ENCODE measurements at regions not wholly inside any gene's neighbourhood (a gene's known extent, or its start where the extent isn't known, plus 50 kb on each side); places are given as distances from the start of the nearest gene placed in this dataset.

GRCh38 chr20:6882561-6883291, 115.2 kb downstream of the BMP2 start:
- intact Hi-C loops (cut with DNase I) = no loop called here
- no peak for DNase-seq (ENCODE audit: low spot score)

GRCh38 chr20:6884114-6884513, 116.6 kb downstream of the BMP2 start:
- intact Hi-C loops (cut with DNase I) = no loop called here
- DNase-seq (ENCODE audit: low spot score) = no peak

GRCh38 chr20:6886065-6886729, 118.7 kb downstream of the BMP2 start:
- no peak for DNase-seq (ENCODE audit: low spot score)
- intact Hi-C loops (cut with DNase I) = no loop called here

DNA sequence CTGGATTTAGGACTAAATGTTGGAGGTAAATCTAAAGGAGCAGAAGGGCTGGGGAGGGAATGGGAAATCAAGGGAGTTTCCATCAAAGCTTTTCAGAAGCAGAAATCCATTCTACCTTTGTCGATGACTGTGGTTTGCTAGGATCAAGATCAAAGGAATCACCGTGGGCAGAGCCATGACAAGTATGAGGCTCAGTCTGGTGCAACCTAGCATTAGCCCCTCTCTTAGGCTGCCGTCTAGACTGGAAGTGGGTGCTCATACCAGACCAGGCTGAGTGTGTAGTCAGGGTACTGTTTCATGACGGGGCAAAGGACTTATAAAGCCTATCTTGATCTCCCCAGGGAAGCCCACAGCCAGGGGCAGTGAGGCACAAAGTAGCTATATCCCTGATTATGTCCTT, 120.5 kb downstream of the BMP2 start:
- no peak for DNase-seq (ENCODE audit: low spot score)
- intact Hi-C loops (cut with DNase I) = no loop called here

DNA sequence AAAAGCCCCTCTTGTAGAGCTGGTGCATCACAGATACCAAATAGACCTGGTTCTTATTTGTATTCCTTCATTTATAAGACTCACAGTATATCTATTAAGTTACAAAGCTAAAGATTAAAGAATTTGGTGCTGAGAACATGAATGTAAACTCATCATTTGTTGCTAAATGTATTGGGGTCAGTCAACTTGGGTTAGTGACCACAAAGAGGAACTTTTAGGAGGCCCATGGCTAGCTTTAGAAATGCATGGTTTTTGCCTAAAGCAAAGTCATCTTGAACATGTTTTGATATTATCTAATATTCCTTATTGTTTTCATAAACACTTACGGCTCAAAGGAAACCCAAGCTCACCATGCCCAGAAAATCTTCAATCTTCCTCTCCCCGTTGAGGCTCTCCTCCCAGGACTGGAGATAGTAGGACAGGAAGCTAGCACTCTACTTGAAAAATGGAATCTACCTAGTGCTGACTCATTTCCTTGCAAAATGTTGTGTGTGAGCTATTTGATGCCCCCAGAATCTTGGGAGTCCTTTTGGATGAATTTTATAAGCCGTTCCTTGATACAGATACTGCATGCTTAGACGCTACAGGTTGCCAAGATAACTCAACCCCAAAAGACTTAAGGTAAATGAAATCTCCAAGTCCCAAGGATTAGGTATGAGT, 121.4 kb downstream of the BMP2 start:
- no peak for DNase-seq (ENCODE audit: low spot score)
- intact Hi-C loops (cut with DNase I) = no loop called here

DNA sequence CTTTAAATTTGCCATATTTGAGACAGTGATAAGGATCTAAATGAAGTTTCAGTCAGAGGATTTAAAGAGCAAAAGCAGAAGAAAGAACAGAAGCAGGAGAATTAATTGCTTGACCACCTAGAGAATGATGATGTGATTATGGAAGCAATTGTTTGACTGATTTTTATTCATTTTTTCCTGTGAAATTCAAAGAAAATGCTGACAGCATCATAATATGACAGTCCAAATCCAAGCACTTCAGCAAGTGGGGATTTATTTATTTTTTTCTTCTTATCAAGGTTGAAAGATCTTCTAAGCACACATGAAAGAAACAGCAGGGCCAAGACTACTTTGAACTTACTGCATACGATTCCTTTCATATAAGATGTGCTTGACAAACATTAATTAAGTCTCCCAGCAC, 125.2 kb downstream of the BMP2 start:
- intact Hi-C loops (cut with DNase I) = no loop called here
- no peak for DNase-seq (ENCODE audit: low spot score)

DNA sequence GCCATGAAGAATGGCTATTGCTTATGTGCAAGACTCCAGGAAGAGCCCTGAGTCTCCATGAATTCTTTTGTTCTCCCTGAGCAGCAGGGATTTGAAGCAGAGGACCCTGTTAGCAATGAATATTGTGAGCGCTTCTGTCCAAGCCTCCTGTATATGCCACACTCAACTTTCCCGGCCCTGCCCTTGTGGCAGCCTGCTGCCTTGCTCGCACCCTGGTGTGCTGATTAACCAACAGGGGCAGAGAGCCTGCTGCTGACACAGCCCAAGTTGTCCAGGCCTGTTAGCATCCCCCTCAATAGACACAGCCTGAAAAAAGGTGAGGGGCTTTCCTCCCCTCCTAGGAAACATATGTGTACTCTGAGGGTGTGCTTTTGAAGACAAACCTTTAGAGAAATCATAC, 131.4 kb downstream of the BMP2 start:
- intact Hi-C loops (cut with DNase I) = no loop called here
- DNase-seq (ENCODE audit: low spot score) = no peak

- intact Hi-C loops (cut with DNase I) = no loop called here
- no peak for DNase-seq (ENCODE audit: low spot score)
Observed at GRCh38 chr20:6906871-6907270, 139.4 kb downstream of the BMP2 start.

- no peak for DNase-seq (ENCODE audit: low spot score)
- intact Hi-C loops (cut with DNase I) = no loop called here
Observed at GRCh38 chr20:6908673-6909072, 141.2 kb downstream of the BMP2 start.

DNA sequence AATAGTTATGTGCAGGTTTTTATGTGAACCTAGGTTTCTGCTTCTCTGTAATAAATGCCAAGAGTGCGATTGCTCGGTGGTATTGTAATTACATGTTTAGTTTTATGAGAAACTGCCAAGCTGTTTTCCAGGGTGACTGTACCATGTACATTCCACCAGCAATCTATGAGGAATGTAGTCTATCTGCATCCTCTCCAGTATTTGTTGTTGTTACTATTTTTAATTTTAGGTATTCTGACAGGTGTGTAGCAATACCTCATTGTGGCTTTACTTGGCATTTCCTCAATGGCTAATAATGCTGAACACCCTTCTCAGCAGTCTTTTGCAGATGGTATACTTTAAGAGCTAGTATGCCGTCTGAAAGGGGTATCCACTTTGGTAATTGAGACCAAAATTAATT, 142.1 kb downstream of the BMP2 start:
- DNase-seq (ENCODE audit: low spot score) = no peak
- intact Hi-C loops (cut with DNase I) = no loop called here

- intact Hi-C loops (cut with DNase I) = no loop called here
- DNase-seq (ENCODE audit: low spot score) = no peak
Observed at GRCh38 chr20:6914986-6915385, 147.5 kb downstream of the BMP2 start.

- DNase-seq (ENCODE audit: low spot score) = no peak
- intact Hi-C loops (cut with DNase I) = no loop called here
Observed at GRCh38 chr20:6916938-6917337, 149.5 kb downstream of the BMP2 start.

DNA sequence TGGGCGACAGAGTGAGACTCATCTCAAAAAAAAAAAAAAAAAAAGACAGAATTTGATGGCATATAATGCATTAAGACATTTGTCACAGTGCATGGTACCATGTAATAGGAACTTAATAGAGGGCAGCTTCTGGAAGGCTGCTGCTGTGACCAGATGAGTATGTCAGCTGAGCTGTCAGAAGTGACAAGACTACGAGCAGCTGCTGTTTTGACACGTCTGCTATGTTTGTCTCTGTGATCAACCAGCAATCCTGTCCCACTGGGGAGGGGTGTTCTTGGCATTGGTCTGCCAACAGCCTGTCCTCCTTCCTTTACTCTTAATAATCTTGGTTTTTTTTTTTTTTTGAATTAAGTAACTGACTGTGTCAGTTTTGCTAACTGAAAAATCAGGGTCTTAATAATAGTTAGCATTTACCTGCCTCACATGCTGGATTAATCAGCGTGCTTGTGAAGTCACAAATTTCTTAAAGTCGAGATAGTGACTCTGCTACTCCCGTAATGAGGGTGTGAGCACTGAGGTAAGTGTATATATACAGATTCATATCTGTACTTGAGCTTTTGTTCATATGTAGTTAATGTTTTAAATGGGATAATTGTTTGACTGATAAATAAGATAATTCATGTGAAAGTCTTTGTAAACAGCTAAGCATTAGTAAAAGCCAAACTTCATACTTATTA, 152.4 kb downstream of the BMP2 start:
- no peak for DNase-seq (ENCODE audit: low spot score)
- intact Hi-C loops (cut with DNase I) = no loop called here

DNA sequence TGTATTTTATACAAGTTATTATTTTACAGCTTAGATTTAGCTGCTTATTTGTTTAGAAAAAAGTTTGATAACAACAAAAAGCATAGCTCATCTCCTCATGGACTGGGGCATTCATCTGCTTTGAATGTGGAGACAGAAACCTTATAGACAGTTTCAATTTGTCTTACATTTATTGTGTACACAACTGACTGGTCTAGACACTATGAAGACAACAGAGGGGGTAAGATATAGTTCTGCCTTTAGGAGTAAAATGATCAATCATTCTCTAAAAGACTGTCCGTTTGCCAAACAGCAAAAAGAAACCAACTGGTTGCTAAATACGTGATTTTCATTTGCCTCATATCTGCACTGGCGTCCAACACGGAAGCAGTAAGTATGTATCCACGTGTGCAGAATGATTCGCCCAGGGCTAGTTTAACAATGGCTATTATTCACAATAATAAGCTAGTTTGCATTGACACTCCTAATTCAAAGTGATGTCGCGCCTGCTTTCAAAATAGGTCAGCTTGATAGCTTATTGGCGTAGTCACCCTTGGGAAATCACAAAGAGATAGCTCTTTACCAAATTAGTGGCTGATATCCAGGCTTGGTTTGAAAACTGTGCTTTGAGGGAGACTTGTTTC, 153.6 kb downstream of the BMP2 start:
- no peak for DNase-seq (ENCODE audit: low spot score)
- intact Hi-C loops (cut with DNase I) = no loop called here

DNA sequence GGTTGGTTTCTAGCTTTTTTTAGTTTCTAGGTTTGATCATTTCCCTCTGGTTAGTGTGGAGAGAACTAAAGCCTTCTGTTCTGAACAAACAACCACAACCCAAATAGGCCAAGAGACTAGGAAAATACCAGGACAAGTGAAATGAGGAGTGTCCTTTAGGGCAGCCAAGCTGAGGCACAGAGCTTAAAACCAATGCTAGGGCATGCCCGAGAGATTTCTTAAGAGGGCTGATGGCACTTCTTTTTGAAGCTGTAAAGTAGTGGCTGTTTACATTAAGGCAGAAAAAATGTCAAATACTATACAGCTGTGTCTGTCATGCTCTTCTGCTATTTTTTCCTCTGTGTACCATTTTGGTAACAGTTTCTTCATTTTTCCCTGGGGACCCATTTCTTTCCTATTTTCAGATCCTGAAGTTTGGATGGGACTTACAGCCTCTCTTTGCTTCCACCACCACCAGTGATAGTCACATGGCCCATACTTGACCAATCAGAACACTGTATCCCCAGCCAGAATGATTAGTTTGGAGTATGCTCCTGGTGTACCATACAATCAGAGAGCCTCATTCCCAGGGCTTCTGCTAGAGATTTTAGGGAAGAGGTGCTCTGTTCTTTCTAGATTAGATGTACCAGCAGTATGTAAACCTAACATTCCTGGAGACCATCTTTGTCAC, 154.4 kb downstream of the BMP2 start:
- intact Hi-C loops (cut with DNase I) = no loop called here
- no peak for DNase-seq (ENCODE audit: low spot score)

DNA sequence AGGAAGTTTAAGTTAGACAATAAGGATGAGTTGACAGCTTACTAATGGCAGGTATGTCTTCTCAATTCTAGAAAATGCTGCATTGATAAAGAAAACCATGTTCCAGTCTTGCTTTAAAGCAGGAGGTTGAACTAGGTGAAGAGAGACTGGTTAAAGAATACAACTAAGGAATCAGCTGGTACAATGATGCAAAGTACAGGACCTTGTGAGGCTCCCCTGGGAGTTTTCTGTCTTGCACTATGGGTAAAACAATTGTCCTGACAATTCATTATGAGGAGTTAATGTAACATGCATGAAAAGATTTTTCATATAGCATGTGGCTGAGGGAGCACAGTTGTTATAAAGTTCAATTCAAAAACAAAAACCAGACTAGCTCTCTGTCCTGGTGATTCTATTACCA, 157.2 kb downstream of the BMP2 start:
- DNase-seq (ENCODE audit: low spot score) = no peak

GRCh38 chr20:6925744-6926278, 158.3 kb downstream of the BMP2 start:
- intact Hi-C loops (cut with DNase I) = no loop called here
- no peak for DNase-seq (ENCODE audit: low spot score)

More for the DNA sequence above, 157.2 kb downstream of the BMP2 start:
- intact Hi-C loops (cut with DNase I) = no loop called here

DNA sequence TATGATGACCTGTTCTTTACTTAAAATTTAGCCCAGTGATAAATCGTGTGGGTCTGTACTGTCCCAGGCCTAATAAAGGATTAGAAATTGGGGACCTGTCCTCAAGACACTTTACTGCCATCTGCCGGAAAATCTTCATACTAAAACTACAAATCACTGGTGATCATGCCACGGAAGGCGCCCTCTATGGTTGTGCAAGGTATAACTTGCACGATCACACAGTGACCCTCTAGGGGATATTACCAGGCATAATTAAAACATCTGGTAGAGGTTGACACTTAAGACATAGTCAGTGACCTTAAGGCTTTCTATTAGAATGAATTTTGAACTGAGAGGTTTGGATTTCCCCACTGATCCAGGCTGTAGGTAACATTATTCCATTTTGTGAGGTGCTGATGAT, 172.6 kb downstream of the BMP2 start:
- intact Hi-C loops (cut with DNase I) = no loop called here
- DNase-seq (ENCODE audit: low spot score) = no peak

GRCh38 chr20:6940876-6941275, 173.4 kb downstream of the BMP2 start:
- intact Hi-C loops (cut with DNase I) = no loop called here
- DNase-seq (ENCODE audit: low spot score) = no peak

All from cardiac septum (tissue), 1 donor.